GM10248 (cell line): ENCODE measurements at regions not wholly inside any gene's neighbourhood (a gene's known extent, or its start where the extent isn't known, plus 50 kb on each side); places are given as distances from the start of the nearest gene placed in this dataset.

Source experiments
- CTCF ChIA-PET: fragments of 300-600 bp; sonication (Branson Sonifier 250); formaldehyde crosslinking; extraction: SDS; loops from one replicate; lab custom pipeline; 2021; ENCODE audit warnings: antibody characterized with exemption; lab: Yijun Ruan, JAX
- POLR2A ChIA-PET: fragments of 350-650 bp; sonication (Branson Sonifier 250); formaldehyde crosslinking; extraction: SDS; loops from one replicate; lab custom pipeline; 2020; ENCODE audit warnings: antibody characterized with exemption; lab: Yijun Ruan, JAX
- DNase-seq: peaks from one replicate; pipeline ENCODE4 v3.0.0; 2012; ENCODE audit errors: extremely low spot score
- CTCF ChIP-seq: IDR thresholded peaks from 2 replicates; pipeline ENCODE4 v1.5.1; 2012; ENCODE audit warnings: mild to moderate bottlenecking, low read depth; ENCODE audit errors: extremely low read depth, missing control alignments, control extremely low read depth

GRCh38 chr4:188613976-188614375 lies 474.7 kb downstream of the TRIML1 start:
- no peak for TF ChIP-seq CTCF
- POLR2A ChIA-PET, result no interaction called here
- CTCF ChIA-PET, result no interaction called here
- no peak for DNase-seq

- no peak for TF ChIP-seq CTCF
- DNase-seq, result no peak
- CTCF ChIA-PET, result no interaction called here
- POLR2A ChIA-PET, result no interaction called here
Measured at GRCh38 chr4:188619456-188620149, 480.4 kb downstream of the TRIML1 start.

GRCh38 chr4:188620608-188621007 lies 481.4 kb downstream of the TRIML1 start:
- no peak for TF ChIP-seq CTCF
- POLR2A ChIA-PET, result no interaction called here

GRCh38 chr4:188623314-188623854 lies 484.1 kb downstream of the TRIML1 start:
- TF ChIP-seq CTCF, result no peak
- CTCF ChIA-PET, result no interaction called here
- DNase-seq, result no peak
- POLR2A ChIA-PET, result no interaction called here

More at GRCh38 chr4:188620608-188621007, 481.4 kb downstream of the TRIML1 start:
- CTCF ChIA-PET, result interaction anchor here (1.4 kb wide), 1 partner anchor 16 kb away, joined by 3 read pairs; no protein-coding TSS in a partner anchor
- DNase-seq, result no peak

GRCh38 chr4:188624370-188624769 lies 485.1 kb downstream of the TRIML1 start:
- no peak for DNase-seq
- ChIA-PET CTCF (no interaction called here), POLR2A (no interaction called here)
- TF ChIP-seq CTCF, result no peak

GRCh38 chr4:188627892-188628291 lies 488.7 kb downstream of the TRIML1 start:
- ChIA-PET POLR2A (no interaction called here), CTCF (interaction anchor here (1.7 kb wide), 1 partner anchor 12 kb away, joined by 4 read pairs; no protein-coding TSS in a partner anchor)
- no peak for TF ChIP-seq CTCF
- no peak for DNase-seq
